NCI-H1092 (cell line): ENCODE measurements at regions not wholly inside any gene's neighbourhood (a gene's known extent, or its start where the extent isn't known, plus 50 kb on each side); places are given as distances from the start of the nearest gene placed in this dataset.
"Not testable (repeated sequence)": the region's sequence is repeated elsewhere in the genome, so short reads cannot be mapped to it uniquely, and the experiment has no call there.

Source experiments
- DNase-seq: peaks from one replicate; lab custom pipeline; 2025; lab: John Stamatoyannopoulos, UW

DNA sequence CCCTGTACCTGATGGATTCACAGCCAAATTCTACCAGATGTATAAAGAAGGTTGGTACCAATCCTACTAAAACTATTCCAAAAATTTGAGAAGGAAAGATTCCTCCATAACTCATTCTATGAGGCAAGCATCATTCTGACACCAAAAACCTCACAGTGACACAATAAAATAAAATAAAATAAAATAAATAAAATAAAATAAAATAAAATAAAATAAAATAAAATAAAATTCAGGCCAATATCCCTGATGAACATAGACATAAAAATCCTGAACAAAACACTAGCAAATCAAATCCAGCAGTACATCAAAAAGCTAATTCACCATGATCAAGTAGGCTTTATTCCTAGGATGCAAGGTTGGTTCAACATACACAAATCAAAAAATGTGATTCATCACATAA, 108.1 kb downstream of the PROX1 start:
- not testable (repeated sequence) for DNase-seq

DNA sequence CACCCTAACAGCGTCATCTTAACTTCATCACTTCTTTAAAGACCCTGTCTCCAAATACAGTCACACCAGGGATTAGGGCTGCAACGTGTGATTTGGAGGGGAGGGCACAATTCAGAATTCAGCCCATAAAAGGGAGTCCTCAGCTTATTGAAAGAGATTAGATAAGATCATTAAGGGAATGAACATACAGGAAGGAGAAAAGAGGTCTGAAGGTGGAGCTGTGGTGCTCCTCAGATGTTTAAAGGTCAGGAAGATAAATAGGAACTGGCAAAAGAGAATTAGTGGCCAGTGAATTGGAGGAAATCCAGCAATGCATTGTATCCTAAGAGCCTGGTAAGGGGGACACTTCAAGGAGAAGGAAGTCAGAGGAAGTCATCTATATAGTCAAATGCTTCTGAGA, 113.5 kb downstream of the PROX1 start:
- no peak for DNase-seq

DNA sequence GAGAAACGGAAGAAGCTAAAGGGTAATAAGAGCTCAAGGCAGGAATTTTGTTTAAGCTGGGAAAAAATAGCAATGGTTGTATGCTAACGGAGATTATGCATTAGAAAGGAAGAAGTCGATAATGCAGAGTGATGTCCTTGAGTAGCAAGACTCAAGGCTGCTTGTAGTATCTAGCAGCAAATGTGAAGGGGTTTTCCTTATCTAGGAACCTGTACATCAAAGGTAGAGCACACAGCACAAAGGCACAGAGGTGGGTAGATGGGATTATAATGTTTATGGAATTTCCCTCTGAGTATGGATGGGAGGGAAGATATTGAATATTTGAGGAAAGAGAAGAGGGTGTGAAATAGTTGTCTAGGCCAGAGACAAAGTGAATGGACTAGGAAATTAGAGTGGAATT, 114.1 kb downstream of the PROX1 start:
- DNase-seq, result no peak

DNA sequence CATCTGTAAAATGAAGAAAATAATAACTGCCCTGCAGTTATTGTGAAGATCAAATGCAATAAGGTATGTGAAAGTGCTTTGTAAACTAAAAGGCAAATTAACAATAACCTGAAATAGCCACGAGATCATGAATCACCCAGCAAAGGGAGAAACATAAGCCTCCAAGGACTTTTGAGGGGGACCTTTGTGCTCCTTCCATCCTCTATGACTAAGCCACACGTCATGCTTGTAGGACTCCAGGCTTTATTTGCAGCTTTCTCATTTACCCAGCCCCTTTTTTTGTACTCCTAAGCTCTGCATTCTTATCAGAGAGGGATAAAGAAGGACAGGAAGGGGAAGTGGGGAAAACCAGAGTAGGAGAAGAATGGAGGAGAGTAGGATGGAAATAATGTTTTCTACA, 115.1 kb downstream of the PROX1 start:
- no peak for DNase-seq

- DNase-seq, result no peak
Measured at GRCh38 chr1:214103778-214104177, 116.0 kb downstream of the PROX1 start.

GRCh38 chr1:214106375-214106774, 118.6 kb downstream of the PROX1 start:
- no peak for DNase-seq

DNA sequence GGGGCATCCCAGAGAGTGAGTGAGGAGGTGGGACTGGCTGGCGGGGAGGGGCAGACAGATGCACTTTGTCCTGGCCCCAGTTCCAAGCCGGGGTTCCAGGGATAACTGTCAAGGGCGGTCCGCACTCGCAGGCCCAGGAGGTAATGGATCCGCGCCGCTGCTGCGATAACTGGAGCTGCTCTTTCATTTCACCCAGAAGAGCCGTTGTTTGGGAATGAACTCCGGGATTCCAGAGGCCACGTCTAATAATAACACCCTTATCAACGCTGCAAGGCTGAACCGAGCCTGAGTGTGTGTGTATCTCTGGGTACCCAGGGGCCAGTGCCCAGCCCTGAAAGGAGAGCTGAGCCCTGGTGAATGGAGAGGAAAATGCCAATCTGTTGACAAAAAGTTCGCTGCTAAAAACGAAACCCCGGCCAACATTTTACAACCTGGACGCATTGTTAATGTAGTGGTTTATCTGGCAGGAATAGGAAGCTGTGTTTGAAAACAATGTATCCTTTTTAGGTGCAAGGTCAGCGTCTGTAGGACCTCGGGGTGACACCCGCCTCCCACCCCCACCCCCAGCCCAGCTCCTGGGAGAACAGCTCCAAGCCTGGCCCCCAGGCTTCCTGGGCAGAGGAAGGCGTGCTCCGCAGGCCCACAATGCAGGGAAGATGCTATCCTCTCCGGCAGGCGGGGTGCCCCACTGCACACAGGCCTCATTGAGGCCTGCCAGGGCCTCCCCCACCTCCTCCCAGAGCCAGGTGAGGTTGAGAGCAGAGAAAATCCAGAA, 119.7 kb downstream of the PROX1 start:
- DNase-seq, result no peak

- no peak for DNase-seq
Measured at GRCh38 chr1:214108097-214108446, 120.3 kb downstream of the PROX1 start.

- no peak for DNase-seq
Measured at GRCh38 chr1:214111796-214112195, 124.0 kb downstream of the PROX1 start.

DNA sequence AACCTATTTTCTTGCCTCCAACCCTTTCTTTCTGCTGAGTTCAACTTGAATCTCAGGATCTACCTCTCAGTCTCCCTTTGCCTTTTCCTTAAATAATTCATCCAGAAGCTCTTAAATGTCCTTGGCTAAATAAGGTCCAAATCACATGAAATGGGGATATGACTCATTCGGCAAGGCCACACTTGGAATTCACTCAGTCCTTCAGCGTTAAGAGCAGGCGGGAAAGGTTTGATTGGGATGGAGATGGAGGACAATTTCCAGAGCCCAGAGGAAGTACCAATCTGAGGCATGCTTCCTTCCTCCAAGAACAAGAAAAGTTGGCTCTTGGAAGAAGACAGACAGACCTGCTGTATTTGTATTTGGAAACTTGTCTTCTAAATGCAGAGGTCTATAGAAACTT, 128.5 kb downstream of the PROX1 start:
- no peak for DNase-seq

DNA sequence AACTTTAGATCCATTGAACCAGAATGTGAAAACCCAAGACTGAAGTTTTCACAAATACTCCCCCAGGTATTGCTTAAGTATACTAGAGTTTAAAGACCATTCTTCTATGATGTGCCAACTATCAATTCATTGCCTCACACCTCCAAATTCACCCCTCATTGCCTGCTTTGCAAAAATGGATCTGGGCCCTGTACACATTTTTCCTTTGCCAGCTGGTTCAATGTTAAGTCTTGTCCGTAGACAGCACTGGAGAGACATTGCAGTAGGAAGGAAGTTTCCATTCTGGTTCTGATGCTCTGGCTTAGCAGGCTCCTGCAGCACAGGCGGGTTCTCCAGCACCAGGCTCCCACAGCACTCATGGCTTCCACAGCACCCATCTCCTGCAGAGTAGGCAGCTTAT, 130.0 kb downstream of the PROX1 start:
- no peak for DNase-seq

GRCh38 chr1:214120191-214120590, 132.4 kb downstream of the PROX1 start:
- no peak for DNase-seq

- DNase-seq, result no peak
Measured at GRCh38 chr1:214120951-214121350, 133.2 kb downstream of the PROX1 start.

- no peak for DNase-seq
Measured at GRCh38 chr1:214122110-214122509, 134.3 kb downstream of the PROX1 start.

DNA sequence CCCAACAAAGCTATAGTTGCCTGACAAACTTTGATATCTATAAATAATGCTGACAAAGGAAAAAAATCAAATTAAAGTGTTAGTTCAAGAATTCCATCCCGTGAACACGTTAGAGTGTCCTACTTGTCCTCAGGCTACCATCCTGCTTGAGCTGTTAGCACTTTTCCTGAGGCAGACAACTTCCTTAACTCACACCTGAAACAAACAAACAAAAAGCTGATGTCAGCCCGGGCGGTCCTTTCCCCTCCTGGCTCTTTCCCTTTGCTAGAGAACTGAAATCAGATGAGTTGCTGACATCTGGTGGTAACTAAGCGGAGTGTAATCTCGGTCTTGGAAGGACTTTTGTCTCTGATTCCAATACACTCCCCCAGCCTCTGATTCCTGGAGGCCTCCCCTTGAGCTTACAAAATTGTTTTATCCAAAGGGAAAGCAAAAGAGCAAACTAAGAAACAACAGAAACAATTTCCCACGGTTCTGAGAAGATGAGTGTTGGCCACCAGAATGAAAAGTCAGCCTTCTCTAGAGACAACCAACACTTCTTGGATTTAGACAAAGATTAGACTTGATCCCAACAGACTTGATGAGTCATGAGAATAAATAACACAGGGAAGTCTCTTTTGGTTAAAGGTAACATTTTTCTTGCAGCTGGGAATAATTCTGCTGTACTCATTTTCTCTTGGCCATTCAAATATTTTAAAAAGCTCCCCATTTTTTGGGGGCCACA, 135.4 kb downstream of the PROX1 start:
- peak; percentile 82 for DNase-seq

DNA sequence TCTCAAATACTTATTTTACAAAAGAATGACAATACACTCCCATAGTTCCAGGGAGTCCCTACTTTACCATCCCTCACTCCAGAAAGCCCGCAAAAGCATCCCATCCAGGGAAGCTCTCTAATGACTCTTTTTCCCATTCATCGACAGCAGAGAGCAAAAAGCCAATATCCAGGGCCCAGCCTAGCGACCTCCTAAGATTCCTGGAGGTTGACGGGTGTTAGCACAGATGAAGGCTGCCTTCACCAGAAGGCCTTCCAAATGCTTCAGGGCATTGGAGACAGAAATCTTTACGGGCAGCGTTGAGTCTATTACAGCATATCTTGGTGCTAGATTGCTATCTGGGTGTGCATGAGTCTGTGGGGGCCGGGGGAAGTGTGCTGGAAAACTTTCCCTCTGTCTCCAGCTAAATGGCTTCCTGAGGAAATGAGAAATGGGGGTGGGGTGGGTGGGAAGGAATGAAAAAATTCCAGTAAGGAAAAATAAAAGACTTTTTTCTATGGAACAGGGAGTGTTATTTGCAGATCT, 136.6 kb downstream of the PROX1 start:
- DNase-seq, result no peak

GRCh38 chr1:214124915-214125314, 137.1 kb downstream of the PROX1 start:
- DNase-seq, result no peak

DNA sequence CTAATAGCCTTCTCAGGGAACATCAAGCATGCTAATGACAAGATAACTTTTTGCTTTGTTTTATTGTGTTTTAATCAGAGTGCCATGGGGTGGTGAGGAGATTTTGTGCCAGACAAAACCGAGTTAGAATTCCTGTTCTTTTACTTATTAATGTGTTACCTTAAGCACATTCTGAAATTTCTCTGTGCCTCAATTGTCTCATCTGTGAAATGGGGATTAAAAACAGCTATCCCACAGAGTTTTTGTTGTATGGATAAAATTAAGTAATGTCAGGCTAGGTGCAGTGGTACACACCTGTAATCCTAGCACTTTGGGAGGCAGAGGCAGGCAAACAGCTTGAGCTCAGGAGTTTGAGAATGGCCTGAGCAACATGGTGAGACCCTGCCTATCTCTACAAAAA, 138.0 kb downstream of the PROX1 start:
- DNase-seq, result no peak

- DNase-seq, result no peak
Measured at GRCh38 chr1:214126697-214127146, 138.9 kb downstream of the PROX1 start.

- DNase-seq, result no peak
Measured at GRCh38 chr1:214127705-214128104, 139.9 kb downstream of the PROX1 start.

GRCh38 chr1:214135886-214136285, 145.1 kb upstream of the SMYD2 start:
- no peak for DNase-seq

DNA sequence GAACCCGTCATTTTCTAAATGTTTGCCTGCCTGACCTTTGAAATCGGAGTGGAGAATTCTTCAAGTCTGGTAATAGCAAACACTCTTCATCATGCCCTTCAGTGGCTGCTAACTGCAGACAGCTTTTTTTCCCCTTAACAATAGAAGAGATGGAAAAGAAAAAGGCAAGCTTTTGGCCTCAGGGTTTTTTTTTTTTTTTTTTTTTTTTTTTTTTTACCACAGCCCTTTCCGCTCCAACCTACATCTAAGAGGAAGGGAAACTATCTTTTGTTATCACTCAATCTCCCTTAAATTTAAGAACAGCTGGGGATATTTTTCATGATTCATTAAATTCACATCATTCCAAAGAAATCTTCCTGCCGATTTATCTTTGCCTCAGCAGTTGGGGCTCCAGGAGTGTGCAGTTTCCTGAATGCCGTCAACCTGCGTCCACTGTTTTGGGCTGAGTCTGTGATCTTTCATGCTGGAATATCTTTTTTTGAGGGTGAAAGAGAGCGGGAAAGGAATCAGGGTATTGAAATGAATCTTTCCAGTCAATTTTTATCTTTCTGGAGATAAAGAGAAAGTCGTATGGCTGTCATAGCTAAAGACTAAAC, 144.5 kb upstream of the SMYD2 start:
- no peak for DNase-seq

GRCh38 chr1:214141486-214141885, 139.5 kb upstream of the SMYD2 start:
- DNase-seq, result no peak
